Kidney epithelial cell (primary cell): ENCODE measurements at regions not wholly inside any gene's neighbourhood (a gene's known extent, or its start where the extent isn't known, plus 50 kb on each side); places are given as distances from the start of the nearest gene placed in this dataset.

Source experiments
- DNase-seq: peaks from one replicate; pipeline ENCODE4 v3.0.0-alpha.2; 2010; ENCODE audit warnings: low read depth
- H3K27me3 ChIP-seq: 2 replicates; pipeline ENCODE4 v1.6.0; 2011; ENCODE audit warnings: low read length; ENCODE audit not compliant: control insufficient read depth, insufficient read depth
- H3K36me3 ChIP-seq: 2 replicates; pipeline ENCODE4 v1.5.1; 2011; ENCODE audit warnings: low read length; ENCODE audit not compliant: control insufficient read depth, insufficient read depth
- H3K4me3 ChIP-seq: 2 replicates; pipeline ENCODE4 v1.5.1; 2011; ENCODE audit warnings: low read depth, mild to moderate bottlenecking, control low read depth, low read length
- TF ChIP-seq, protein P1 (sequence below): IDR thresholded peaks from 2 replicates; pipeline ENCODE4 v1.5.1; 2011; ENCODE audit warnings: mild to moderate bottlenecking, moderate library complexity, low read length, control low read depth, inconsistent platforms; ENCODE audit not compliant: insufficient read depth, poor library complexity, severe bottlenecking

DNA sequence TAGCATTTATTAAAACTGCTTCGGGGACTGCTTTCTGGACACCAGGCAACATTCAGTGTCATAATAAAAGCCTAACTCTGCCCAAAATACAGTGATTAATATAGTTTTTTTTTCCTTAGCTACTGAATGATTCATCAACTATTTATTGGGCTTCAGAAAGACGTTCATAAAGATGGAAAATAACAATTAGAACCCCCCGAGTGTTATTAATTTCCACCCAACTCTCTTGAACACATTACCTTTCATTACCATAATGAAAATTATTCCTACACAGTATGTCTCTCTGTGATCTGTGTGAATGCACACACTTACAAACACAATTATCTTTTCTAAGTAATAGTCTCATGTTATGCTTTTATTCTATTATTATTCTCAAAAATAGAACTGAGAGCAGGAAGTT, 473.0 kb downstream of the ADAMTS20 start:
- TF ChIP-seq, protein P1, sequence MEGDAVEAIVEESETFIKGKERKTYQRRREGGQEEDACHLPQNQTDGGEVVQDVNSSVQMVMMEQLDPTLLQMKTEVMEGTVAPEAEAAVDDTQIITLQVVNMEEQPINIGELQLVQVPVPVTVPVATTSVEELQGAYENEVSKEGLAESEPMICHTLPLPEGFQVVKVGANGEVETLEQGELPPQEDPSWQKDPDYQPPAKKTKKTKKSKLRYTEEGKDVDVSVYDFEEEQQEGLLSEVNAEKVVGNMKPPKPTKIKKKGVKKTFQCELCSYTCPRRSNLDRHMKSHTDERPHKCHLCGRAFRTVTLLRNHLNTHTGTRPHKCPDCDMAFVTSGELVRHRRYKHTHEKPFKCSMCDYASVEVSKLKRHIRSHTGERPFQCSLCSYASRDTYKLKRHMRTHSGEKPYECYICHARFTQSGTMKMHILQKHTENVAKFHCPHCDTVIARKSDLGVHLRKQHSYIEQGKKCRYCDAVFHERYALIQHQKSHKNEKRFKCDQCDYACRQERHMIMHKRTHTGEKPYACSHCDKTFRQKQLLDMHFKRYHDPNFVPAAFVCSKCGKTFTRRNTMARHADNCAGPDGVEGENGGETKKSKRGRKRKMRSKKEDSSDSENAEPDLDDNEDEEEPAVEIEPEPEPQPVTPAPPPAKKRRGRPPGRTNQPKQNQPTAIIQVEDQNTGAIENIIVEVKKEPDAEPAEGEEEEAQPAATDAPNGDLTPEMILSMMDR, result no peak
- H3K4me3 ChIP-seq, result no peak overlapping the region
- H3K36me3 ChIP-seq, result no peaks in the 10 kb centered on the region
- DNase-seq, result no peak
- no peaks in the 10 kb centered on the region for H3K27me3 ChIP-seq

DNA sequence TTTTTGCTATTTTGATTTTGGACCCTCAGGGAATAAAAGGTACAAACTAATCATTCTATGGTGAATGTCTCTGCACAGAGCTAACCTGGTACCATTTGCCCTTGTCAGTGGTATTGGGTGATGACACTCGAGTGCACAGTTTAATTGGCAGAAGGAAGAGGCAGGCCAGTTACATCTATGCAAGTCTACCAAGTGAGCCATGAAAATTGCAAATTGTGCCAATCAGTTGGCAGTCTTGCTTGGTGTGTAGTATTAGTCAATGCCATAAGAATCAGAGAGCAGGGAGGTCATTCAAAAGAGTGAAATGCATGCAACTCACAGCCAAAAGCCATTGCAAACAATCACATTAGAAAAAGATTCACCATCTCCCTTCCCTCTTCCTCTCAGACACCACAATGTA, 479.6 kb downstream of the ADAMTS20 start:
- Histone ChIP-seq H3K27me3 (no peaks in the 10 kb centered on the region), H3K36me3 (no peaks in the 10 kb centered on the region), H3K4me3 (no peak overlapping the region)
- DNase-seq, result no peak
- TF ChIP-seq, protein P1, result no peak

DNA sequence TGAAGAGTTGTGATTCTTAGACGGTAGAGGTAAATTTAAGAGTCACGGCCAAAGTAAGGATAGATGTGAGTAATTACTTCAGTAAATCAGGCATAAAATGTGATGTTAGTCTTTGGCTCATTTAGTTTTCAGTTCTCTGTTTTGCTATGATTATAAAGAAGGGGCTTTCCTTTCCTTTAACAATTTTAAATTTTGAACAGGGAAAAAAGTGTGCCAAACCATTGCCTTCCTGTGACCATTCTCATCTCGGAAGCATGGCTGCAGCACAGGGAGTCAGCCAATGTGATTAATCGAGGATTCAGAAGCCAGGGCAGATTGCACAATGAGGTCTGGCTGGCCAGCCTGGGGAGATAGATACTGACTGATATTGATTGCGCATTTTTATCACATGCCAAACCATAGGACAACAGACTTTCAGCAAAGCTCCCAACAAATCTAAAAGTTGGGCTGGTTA, 480.2 kb upstream of the PRICKLE1 start:
- H3K36me3 ChIP-seq, result no peaks in the 10 kb centered on the region
- DNase-seq, result no peak
- no peaks in the 10 kb centered on the region for H3K27me3 ChIP-seq
- TF ChIP-seq, protein P1, result no peak
- H3K4me3 ChIP-seq, result no peak overlapping the region

DNA sequence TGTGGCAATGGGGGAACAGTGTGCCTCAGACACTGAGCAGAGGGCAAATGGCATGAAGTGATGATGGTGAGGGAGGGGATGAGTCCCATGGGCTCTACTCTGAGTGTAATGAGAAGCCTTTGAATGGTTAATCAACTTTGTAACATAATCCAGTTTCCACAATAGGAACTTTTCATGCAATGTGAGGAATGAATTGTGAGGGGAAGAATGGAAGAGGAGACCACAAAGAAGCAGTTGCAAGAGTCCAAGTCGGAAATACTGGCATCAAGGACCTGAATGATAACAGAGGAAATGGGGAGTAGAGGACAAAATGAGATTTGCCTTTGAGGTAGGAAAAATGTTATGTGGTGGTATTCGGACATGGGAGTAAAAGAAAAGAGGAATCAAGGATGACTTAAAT, 476.9 kb upstream of the PRICKLE1 start:
- no peak for DNase-seq
- TF ChIP-seq, protein P1, result no peak
- no peaks in the 10 kb centered on the region for H3K27me3 ChIP-seq
- H3K4me3 ChIP-seq, result no peak overlapping the region
- H3K36me3 ChIP-seq, result no peaks in the 10 kb centered on the region

DNA sequence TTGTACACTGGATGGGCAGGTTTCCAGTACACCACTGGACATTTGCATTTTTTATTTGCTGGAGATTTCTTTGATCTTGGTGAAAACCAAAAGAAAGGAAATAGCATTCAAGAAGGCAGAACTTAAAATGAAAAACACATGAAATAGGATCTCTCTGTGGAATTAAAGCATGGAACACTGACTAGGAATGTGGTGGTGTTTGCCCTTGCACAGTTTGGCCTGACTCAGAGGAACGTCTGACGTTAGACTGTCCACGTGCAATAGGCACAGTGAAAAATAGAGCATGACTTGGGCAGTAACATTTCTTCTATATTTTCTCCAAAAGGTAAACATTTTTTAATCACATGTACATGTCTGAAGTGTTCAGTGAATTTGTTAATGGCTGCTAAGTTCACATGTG, 474.1 kb upstream of the PRICKLE1 start:
- TF ChIP-seq, protein P1, result no peak
- peak; percentile 26 for DNase-seq
- H3K4me3 ChIP-seq, result no peak overlapping the region
- no peaks in the 10 kb centered on the region for H3K27me3 ChIP-seq
- no peaks in the 10 kb centered on the region for H3K36me3 ChIP-seq

DNA sequence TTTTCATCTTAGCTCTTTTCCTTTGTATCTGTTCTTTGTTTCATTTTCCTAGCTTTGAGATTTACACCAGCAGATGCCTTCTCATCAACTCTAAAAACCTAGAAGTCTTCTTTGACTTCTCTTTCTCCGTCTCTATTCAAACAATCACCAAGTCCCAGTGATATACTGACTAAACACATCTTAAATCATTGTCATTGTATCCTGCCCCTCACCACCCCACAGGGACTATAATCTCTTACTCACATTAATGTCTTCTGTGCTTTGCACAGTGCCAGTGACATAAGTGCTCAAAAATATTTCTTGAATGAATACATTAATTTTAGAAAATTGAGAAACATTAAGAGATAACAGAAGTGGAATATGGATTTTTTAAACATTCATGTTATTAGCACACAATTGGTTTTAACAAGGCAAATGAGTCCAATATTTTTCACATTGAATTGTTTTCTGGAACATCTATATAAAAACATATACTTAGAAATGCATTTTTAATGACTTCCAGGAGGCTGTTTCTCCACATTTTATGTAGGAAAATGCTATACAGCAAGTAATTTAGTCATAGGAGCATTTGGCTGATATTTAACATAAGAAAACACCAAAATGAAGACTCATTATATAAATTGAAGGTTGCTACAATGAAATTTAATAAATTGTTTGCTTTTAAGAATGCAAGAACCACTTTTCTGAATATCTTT, 472.8 kb upstream of the PRICKLE1 start:
- H3K4me3 ChIP-seq, result no peak overlapping the region
- DNase-seq, result no peak
- no peaks in the 10 kb centered on the region for H3K27me3 ChIP-seq
- TF ChIP-seq, protein P1, result no peak
- no peaks in the 10 kb centered on the region for H3K36me3 ChIP-seq
